H1 (cell line): ENCODE measurements at regions not wholly inside any gene's neighbourhood (a gene's known extent, or its start where the extent isn't known, plus 50 kb on each side); places are given as distances from the start of the nearest gene placed in this dataset.

Experiments
- CTCF ChIA-PET: fragments of 300-600 bp; sonication (Branson Sonifier 250); formaldehyde crosslinking; loops from one replicate; lab custom pipeline; 2021; ENCODE audit not compliant: partially characterized antibody; lab: Charles Lee
- POLR2A ChIA-PET: fragments of 300-600 bp; sonication (Branson Sonifier 250); formaldehyde crosslinking; loops from one replicate; lab custom pipeline; 2021; ENCODE audit warnings: inconsistent platforms; ENCODE audit not compliant: partially characterized antibody; lab: Charles Lee
- DNase-seq, 2 experiments: peaks; one replicate each; pipeline versions ENCODE4 v3.0.0 to v3.0.0-alpha.2; 2010 to 2022; ENCODE audit warnings: low spot score in 2 of 2, low read depth in 1 of 2, mixed read lengths in 1 of 2
- FAIRE-seq: peaks from 2 replicates; lab custom pipeline; 2011; peaks lifted over from hg19 to GRCh38; lab: Jason Lieb, UNC
- H2AFZ ChIP-seq: 2 replicates; pipeline ENCODE4 v1.8.1; 2012; ENCODE audit warnings: low read length, inconsistent platforms
- H2AK5ac ChIP-seq: 2 replicates; pipeline ENCODE4 v1.6.1; 2013; ENCODE audit warnings: low read depth, low read length
- H2BK120ac ChIP-seq: replicated peaks from 2 replicates; pipeline ENCODE3; 2013; ENCODE audit warnings: low read depth, low read length, inconsistent platforms
- H2BK12ac ChIP-seq: 2 replicates; pipeline ENCODE4 v1.6.1; 2013; ENCODE audit warnings: low read depth, low read length
- H2BK15ac ChIP-seq: 2 replicates; pipeline ENCODE4 v1.6.1; 2013; ENCODE audit warnings: low read length
- H2BK20ac ChIP-seq: 2 replicates; pipeline ENCODE4 v1.6.1; 2013; ENCODE audit warnings: low read length
- H2BK5ac ChIP-seq: 2 replicates; pipeline ENCODE4 v1.6.1; 2013; ENCODE audit warnings: low read depth, low read length
- H3K14ac ChIP-seq: 2 replicates; pipeline ENCODE4 v1.6.1; 2013; ENCODE audit warnings: inconsistent platforms; ENCODE audit not compliant: insufficient read length
- H3K18ac ChIP-seq: 2 replicates; pipeline ENCODE4 v1.6.1; 2013; ENCODE audit warnings: low read length; ENCODE audit errors: extremely low read depth
- H3K23ac ChIP-seq: 2 replicates; pipeline ENCODE4 v1.6.1; 2013; ENCODE audit warnings: inconsistent platforms; ENCODE audit not compliant: insufficient read length
- H3K23me2 ChIP-seq: 2 replicates; pipeline ENCODE4 v1.6.1; 2013; ENCODE audit warnings: low read depth, low read length
- H3K27ac ChIP-seq: 2 replicates; pipeline ENCODE4 v1.6.1; 2011; ENCODE audit warnings: low read depth, low read length, inconsistent platforms
- H3K27me3 ChIP-seq, 4 experiments: replicated peaks in 1 of 4; 1 replicate in 1 of 4; 2 replicates in 3 of 4; pipeline versions ENCODE4 v1.6.1 to v1.8.1; 2011 to 2013; ENCODE audit warnings: low read length in 3 of 4, mild to moderate bottlenecking in 3 of 4, inconsistent platforms in 2 of 4, mixed read lengths in 2 of 4, moderate library complexity in 1 of 4; ENCODE audit not compliant: control insufficient read depth in 3 of 4, insufficient read depth in 3 of 4; ENCODE audit errors: extremely low read depth in 1 of 4
- H3K36me3 ChIP-seq, 4 experiments: 2 replicates each; pipeline versions ENCODE4 v1.6.1 to v1.8.1; 2011 to 2013; ENCODE audit warnings: mild to moderate bottlenecking in 4 of 4, low read length in 3 of 4, moderate library complexity in 2 of 4, control low read depth in 1 of 4, inconsistent platforms in 1 of 4; ENCODE audit not compliant: insufficient read depth in 4 of 4, control insufficient read depth in 2 of 4
- H3K4ac ChIP-seq: replicated peaks from 2 replicates; pipeline ENCODE3; 2013; ENCODE audit warnings: low read length, low read depth, mixed read lengths, inconsistent platforms; ENCODE audit not compliant: insufficient read length
- H3K4me1 ChIP-seq, 4 experiments: replicated peaks in 1 of 4; 1 replicate in 1 of 4; 2 replicates in 3 of 4; pipeline versions ENCODE4 v1.6.1 to v1.8.1; 2011 to 2013; ENCODE audit warnings: low read length in 3 of 4, inconsistent platforms in 2 of 4, mixed read lengths in 1 of 4; ENCODE audit not compliant: insufficient read depth in 4 of 4, control insufficient read depth in 3 of 4
- H3K4me2 ChIP-seq, 2 experiments: 2 replicates each; pipeline versions ENCODE4 v1.6.1 to v1.8.1; 2011 to 2013; ENCODE audit warnings: low read depth in 2 of 2, low read length in 2 of 2, control low read depth in 1 of 2, inconsistent platforms in 1 of 2, mild to moderate bottlenecking in 1 of 2; ENCODE audit not compliant: insufficient read depth in 1 of 2
- H3K4me3 ChIP-seq, 4 experiments: fragments of 200-600, 300-600 bp in 1 of 4; sonication (generic), shearing (Covaris generic), sonication (Bioruptor Twin) in 1 of 4; 2 replicates each; pipeline versions ENCODE4 v1.5.1 to v1.8.1; 2011 to 2016; ENCODE audit warnings: low read length in 4 of 4, low read depth in 3 of 4, control low read depth in 2 of 4, inconsistent platforms in 2 of 4, mild to moderate bottlenecking in 2 of 4, mixed read lengths in 1 of 4, moderate library complexity in 1 of 4; ENCODE audit not compliant: insufficient read depth in 2 of 4; ENCODE audit errors: extremely low read depth in 1 of 4
- H3K56ac ChIP-seq: replicated peaks from 2 replicates; pipeline ENCODE3; 2013; ENCODE audit warnings: low read depth, mild to moderate bottlenecking, mixed read lengths, low read length, inconsistent platforms; ENCODE audit not compliant: insufficient read length
- H3K79me1 ChIP-seq: 2 replicates; pipeline ENCODE4 v1.6.1; 2013; ENCODE audit warnings: low read depth, low read length, control low read depth
- H3K79me2 ChIP-seq, 2 experiments: 2 replicates each; pipeline versions ENCODE4 v1.6.1 to v1.8.1; 2012 to 2013; ENCODE audit warnings: low read length in 2 of 2, mild to moderate bottlenecking in 2 of 2, inconsistent platforms in 1 of 2; ENCODE audit not compliant: insufficient read depth in 2 of 2, control insufficient read depth in 1 of 2
- H3K9ac ChIP-seq, 4 experiments: replicated peaks in 1 of 4; 1 replicate in 1 of 4; 2 replicates in 3 of 4; pipeline versions ENCODE4 v1.6.1 to v1.8.1; 2011 to 2013; ENCODE audit warnings: low read depth in 3 of 4, low read length in 3 of 4, control low read depth in 2 of 4, mild to moderate bottlenecking in 2 of 4, moderate library complexity in 2 of 4, inconsistent platforms in 1 of 4; ENCODE audit errors: extremely low read depth in 1 of 4
- H3K9me3 ChIP-seq, 2 experiments: 2 replicates each; pipeline versions ENCODE4 v1.6.1 to v1.8.1; 2012 to 2013; ENCODE audit warnings: mild to moderate bottlenecking in 2 of 2, moderate library complexity in 2 of 2, control low read depth in 1 of 2, inconsistent platforms in 1 of 2, low read depth in 1 of 2, low read length in 1 of 2, mixed read lengths in 1 of 2; ENCODE audit not compliant: insufficient read depth in 2 of 2
- H4K20me1 ChIP-seq, 2 experiments: replicated peaks in 1 of 2; 2 replicates each; pipeline versions ENCODE3 to v1.8.1; 2011 to 2013; ENCODE audit warnings: inconsistent platforms in 2 of 2, low read length in 2 of 2, mild to moderate bottlenecking in 1 of 2; ENCODE audit not compliant: insufficient read depth in 2 of 2, control insufficient read depth in 1 of 2
- H4K5ac ChIP-seq: 2 replicates; pipeline ENCODE4 v1.6.1; 2013; ENCODE audit warnings: low read length, low read depth, mixed read lengths, inconsistent platforms; ENCODE audit not compliant: insufficient read length
- H4K8ac ChIP-seq: 2 replicates; pipeline ENCODE4 v1.8.0; 2013; ENCODE audit warnings: mild to moderate bottlenecking, moderate library complexity, low read length, inconsistent platforms; ENCODE audit not compliant: insufficient read depth; ENCODE audit errors: extremely low read depth
- H4K91ac ChIP-seq: replicated peaks from 2 replicates; pipeline ENCODE3; 2013; ENCODE audit warnings: low read length, mixed read lengths, inconsistent platforms; ENCODE audit not compliant: insufficient read length
- JUND ChIP-seq: IDR thresholded peaks from 2 replicates; pipeline ENCODE4 v1.6.1; 2011; ENCODE audit warnings: mild to moderate bottlenecking, improper control_type of control experiment, low read length
- POLR2AphosphoS5 ChIP-seq: IDR thresholded peaks from 2 replicates; pipeline ENCODE4 v1.6.1; 2011; ENCODE audit warnings: low read depth, low read length
- SAP30 ChIP-seq: fragments of 300-600 bp; sonication (generic); IDR thresholded peaks from 2 replicates; pipeline ENCODE4 v1.7.1; 2012; ENCODE audit warnings: low read length, moderate library complexity, mild to moderate bottlenecking, inconsistent platforms; ENCODE audit not compliant: insufficient read depth, insufficient replicate concordance
- WGBS, 2 experiments: shearing (Covaris generic) in 1 of 2; methylation state at CpG; one replicate each; pipeline versions ENCODE4 v1.1.6 to v1.1.7; 2013 to 2015; ENCODE audit warnings: low lambda C conversion rate in 2 of 2, mixed read lengths in 2 of 2, inconsistent platforms in 1 of 2, low coverage in 1 of 2, missing lambda C conversion rate in 1 of 2; ENCODE audit not compliant: insufficient replicate concordance in 2 of 2, insufficient coverage in 1 of 2, insufficient read length in 1 of 2; ENCODE audit errors: extremely low coverage in 1 of 2, missing lambda C conversion rate in 1 of 2; 5-methylcytosine and 5-hydroxymethylcytosine counted together

DNA sequence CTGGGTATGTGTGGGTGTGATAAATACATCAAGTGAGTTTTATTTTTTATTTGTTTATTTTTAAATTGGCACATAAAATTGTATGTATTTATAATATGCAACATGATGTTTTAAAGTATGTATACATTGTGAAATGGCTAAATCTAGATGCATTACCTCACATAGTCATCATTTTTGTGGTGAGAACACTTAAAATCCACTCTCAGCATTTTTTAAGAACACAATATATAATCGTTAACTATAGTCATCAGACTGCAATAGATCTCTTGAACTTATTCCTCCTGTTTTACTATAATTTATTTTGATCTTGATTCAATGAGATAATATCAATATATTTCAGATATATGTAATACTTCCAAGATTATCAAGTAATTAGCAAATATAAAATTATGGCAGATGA lies 93.9 kb upstream of the ALDH1A1 start:
- Histone ChIP-seq H4K91ac (no peak overlapping the region), H3K18ac (no peak overlapping the region), H4K8ac (no peak overlapping the region), H3K36me3 (no peaks in the 10 kb centered on the region), H2BK120ac (no peak overlapping the region), H3K56ac (no peak overlapping the region), H3K4ac (no peak overlapping the region), H3K23ac (no peak overlapping the region), H3K9me3 (no peaks in the 10 kb centered on the region), H3K79me2 (no peaks in the 10 kb centered on the region), H4K5ac (no peak overlapping the region), H3K4me1 (peaks cover 0 to 7% (median under 1%) of the 10 kb centered on the region in 4 experiments; a peak in 1 of 7 replicates), H2BK12ac (no peak overlapping the region), H3K4me2 (no peak overlapping the region), H2BK5ac (no peak overlapping the region), H3K27me3 (no peaks in the 10 kb centered on the region), H2AK5ac (no peak overlapping the region), H3K4me3 (no peak overlapping the region), H2BK20ac (no peak overlapping the region), H3K23me2 (no peaks in the 10 kb centered on the region), H4K20me1 (no peaks in the 10 kb centered on the region), H2AFZ (no peak overlapping the region), H3K9ac (no peak overlapping the region), H3K27ac (no peak overlapping the region), H3K14ac (no peak overlapping the region), H2BK15ac (no peak overlapping the region), H3K79me1 (no peaks in the 10 kb centered on the region)
- DNase-seq (no peak), FAIRE-seq (no peak)
- POLR2A ChIA-PET, result no interaction called here
- 88% methylated on average over 1 of the region's 1 CpG; no CpG with 5 or more reads in 1 of the 2 experiments for WGBS, 2 experiments
- CTCF ChIA-PET, result interaction anchor here (0.6 to 1.5 kb wide), 3 partner anchors 11 to 238 kb away, joined by 3 to 5 read pairs (median 3); no protein-coding TSS in a partner anchor
- TF ChIP-seq POLR2AphosphoS5 (no peak), JUND (no peak), SAP30 (no peak)
